Effector memory CD4-positive, alpha-beta T cell (primary cell): ENCODE measurements at regions not wholly inside any gene's neighbourhood (a gene's known extent, or its start where the extent isn't known, plus 50 kb on each side); places are given as distances from the start of the nearest gene placed in this dataset.

Experiments used
- DNase-seq, 3 donors: peaks; one replicate each; pipeline ENCODE4 v3.0.0-alpha.2; 2020
- H3K27ac ChIP-seq: 2 replicates; pipeline ENCODE4 v1.7.0; 2013; ENCODE audit warnings: mild to moderate bottlenecking, low read length, moderate library complexity; ENCODE audit not compliant: insufficient read depth, poor library complexity, severe bottlenecking
- H3K27me3 ChIP-seq: replicated peaks from 2 replicates; pipeline ENCODE4 v1.7.0; 2013; ENCODE audit warnings: mild to moderate bottlenecking, low read length; ENCODE audit not compliant: insufficient read depth, control insufficient read depth, poor library complexity, severe bottlenecking
- H3K36me3 ChIP-seq: 2 replicates; pipeline ENCODE4 v1.7.0; 2013; ENCODE audit warnings: mild to moderate bottlenecking, low read length, moderate library complexity; ENCODE audit not compliant: control insufficient read depth, insufficient read depth
- H3K4me1 ChIP-seq: 2 replicates; pipeline ENCODE4 v1.7.0; 2013; ENCODE audit warnings: low read length, mild to moderate bottlenecking; ENCODE audit not compliant: control insufficient read depth, insufficient read depth, poor library complexity, severe bottlenecking
- H3K4me3 ChIP-seq: 2 replicates; pipeline ENCODE4 v1.7.0; 2013; ENCODE audit warnings: low read length, low read depth, mild to moderate bottlenecking; ENCODE audit not compliant: insufficient read depth, poor library complexity, severe bottlenecking
- H3K9me3 ChIP-seq: 2 replicates; pipeline ENCODE4 v1.7.0; 2013; ENCODE audit warnings: mild to moderate bottlenecking, low read length, moderate library complexity; ENCODE audit not compliant: control insufficient read depth

GRCh38 chr12:18908191-18908590 lies 170.3 kb downstream of the CAPZA3 start:
- H3K4me3 ChIP-seq = no peak overlapping the region
- H3K27ac ChIP-seq = no peak overlapping the region
- no peaks in the 10 kb centered on the region for H3K9me3 ChIP-seq
- no peaks in the 10 kb centered on the region for H3K4me1 ChIP-seq
- DNase-seq = no peak
- no peaks in the 10 kb centered on the region for H3K27me3 ChIP-seq
- no peaks in the 10 kb centered on the region for H3K36me3 ChIP-seq

DNA sequence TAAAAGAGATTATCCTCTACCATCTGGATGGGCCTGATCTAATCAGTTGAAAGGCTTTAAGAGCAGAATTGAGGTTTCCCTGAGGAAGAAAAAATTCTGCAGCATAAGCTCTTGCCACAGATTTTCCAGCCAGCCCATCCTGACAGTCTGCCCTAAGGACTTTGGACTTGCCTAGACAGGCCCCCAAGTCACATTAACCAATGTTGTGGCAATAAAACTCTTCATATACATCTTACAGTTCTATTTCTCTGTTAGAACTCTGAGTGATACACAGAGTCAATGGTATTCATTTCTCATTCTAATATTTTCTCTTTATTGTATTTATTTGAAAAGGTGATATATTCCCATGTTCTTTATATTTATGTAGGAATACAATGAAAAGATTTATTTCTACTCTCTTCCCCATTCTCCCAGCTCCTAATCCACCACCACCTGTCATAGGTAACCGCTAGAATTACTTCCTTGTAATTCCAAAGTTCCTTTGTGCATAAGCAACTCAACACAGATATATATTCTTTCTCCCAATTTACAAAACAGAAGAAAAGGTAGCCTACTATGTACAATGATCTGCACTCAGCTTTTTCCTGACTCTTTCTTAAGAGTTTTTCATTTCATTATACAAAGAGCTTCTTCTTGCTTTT lies 182.1 kb downstream of the CAPZA3 start:
- no peaks in the 10 kb centered on the region for H3K4me1 ChIP-seq
- no peaks in the 10 kb centered on the region for H3K9me3 ChIP-seq
- H3K27ac ChIP-seq = no peak overlapping the region
- H3K4me3 ChIP-seq = no peak overlapping the region
- H3K27me3 ChIP-seq = no peaks in the 10 kb centered on the region
- no peak for DNase-seq
- H3K36me3 ChIP-seq = no peaks in the 10 kb centered on the region

GRCh38 chr12:18922851-18923250 lies 184.9 kb downstream of the CAPZA3 start:
- H3K27me3 ChIP-seq = no peaks in the 10 kb centered on the region
- no peaks in the 10 kb centered on the region for H3K4me1 ChIP-seq
- H3K27ac ChIP-seq = no peak overlapping the region
- H3K36me3 ChIP-seq = no peaks in the 10 kb centered on the region
- no peak for DNase-seq
- no peak overlapping the region for H3K4me3 ChIP-seq
- H3K9me3 ChIP-seq = no peaks in the 10 kb centered on the region

DNA sequence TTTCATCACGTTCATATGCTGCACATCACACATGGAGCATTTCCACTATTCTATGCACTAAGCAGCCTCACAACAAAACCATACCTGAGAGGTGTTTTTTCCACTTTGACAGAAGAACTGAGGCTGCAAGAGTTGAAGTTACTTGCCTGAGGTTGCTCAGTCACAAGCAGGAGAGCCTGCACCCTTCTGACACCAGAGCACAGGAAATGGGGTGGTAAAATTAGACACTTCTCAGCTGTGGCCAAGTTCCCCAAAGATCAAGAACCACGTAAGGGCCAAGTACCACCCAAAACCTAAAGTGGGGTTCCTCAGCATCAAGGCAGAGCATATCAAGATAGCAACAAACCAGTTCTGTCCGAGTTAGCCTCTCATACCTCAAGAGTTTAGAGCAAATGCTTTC lies 185.8 kb downstream of the CAPZA3 start:
- DNase-seq = no peak
- Histone ChIP-seq H3K36me3 (no peaks in the 10 kb centered on the region), H3K9me3 (no peaks in the 10 kb centered on the region), H3K4me3 (no peak overlapping the region), H3K27ac (no peak overlapping the region), H3K27me3 (no peaks in the 10 kb centered on the region), H3K4me1 (no peaks in the 10 kb centered on the region)

DNA sequence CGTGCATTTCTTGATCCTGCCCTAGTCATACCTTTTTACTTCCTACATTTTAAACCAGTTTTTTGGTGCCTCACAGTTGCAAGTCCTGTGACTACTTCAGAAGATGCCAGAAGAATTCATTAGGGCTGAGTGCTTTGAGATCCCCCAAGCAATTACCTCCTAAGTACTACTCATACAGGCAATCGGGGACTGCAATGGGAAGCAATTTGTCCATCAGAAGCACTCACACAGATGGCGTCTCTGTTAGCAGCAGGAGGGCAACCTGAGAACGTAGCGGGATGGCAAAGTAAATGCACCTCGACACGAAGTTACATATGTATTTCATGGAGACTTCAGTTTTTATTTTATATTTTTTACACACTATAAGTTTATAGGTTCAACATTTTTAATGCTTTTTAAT lies 188.3 kb downstream of the CAPZA3 start:
- Histone ChIP-seq H3K4me3 (no peak overlapping the region), H3K27me3 (no peaks in the 10 kb centered on the region), H3K27ac (no peak overlapping the region), H3K9me3 (no peaks in the 10 kb centered on the region), H3K4me1 (no peaks in the 10 kb centered on the region), H3K36me3 (no peaks in the 10 kb centered on the region)
- no peak for DNase-seq

DNA sequence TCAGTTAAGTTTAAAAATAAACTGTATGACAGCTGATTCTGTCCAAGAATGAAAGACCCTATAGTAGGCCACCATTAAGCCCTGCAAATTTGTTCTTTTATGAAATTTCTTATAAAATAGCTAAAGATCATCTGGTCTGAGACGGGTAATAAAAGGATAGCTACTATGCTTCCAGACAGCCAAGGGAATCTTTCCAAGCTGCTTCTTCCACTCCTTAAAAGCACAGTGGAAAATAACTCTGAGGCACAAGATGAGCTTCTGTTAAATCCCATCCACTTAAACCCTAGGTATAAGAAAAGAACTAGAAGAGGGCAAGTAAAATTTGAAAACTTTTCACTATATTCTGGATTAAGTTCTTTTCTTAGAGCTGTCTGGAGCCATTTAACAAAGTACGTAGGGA lies 194.3 kb downstream of the CAPZA3 start:
- no peak overlapping the region for H3K4me3 ChIP-seq
- H3K36me3 ChIP-seq = no peaks in the 10 kb centered on the region
- DNase-seq = no peak
- H3K9me3 ChIP-seq = no peaks in the 10 kb centered on the region
- no peaks in the 10 kb centered on the region for H3K27me3 ChIP-seq
- H3K4me1 ChIP-seq = no peaks in the 10 kb centered on the region
- no peak overlapping the region for H3K27ac ChIP-seq

GRCh38 chr12:18932715-18933114 lies 194.8 kb downstream of the CAPZA3 start:
- no peak overlapping the region for H3K4me3 ChIP-seq
- H3K27me3 ChIP-seq = no peaks in the 10 kb centered on the region
- H3K27ac ChIP-seq = no peak overlapping the region
- H3K9me3 ChIP-seq = no peaks in the 10 kb centered on the region
- H3K36me3 ChIP-seq = no peaks in the 10 kb centered on the region
- no peak for DNase-seq
- no peaks in the 10 kb centered on the region for H3K4me1 ChIP-seq

DNA sequence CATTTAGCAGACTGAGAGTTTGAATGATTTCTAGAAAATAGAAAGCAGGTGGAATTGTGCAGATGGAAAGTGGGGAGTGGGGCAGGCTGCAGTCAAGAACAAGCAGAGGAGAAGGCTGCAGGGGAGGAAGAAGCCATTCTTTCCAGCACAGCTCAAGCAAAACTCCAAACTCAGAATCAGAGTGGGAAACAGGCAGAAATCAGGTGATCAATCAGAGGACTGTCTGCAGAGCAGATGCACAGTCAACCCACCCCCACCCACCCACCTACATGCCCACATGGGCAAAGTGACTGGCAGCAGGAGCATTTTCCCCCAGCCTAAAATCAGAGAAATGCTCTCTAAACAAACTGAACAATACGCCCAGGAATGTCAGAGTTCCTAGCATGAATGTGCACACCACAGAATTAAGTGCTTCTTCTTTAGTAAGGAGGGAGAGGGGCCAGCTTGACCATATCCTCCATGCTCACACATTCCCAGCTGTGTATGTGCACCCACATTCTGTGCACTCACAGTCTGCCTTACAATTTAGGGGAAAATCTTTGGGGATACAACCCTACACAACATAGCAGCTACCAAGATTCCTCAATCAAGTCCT lies 194.1 kb upstream of the PLEKHA5 start:
- Histone ChIP-seq H3K27ac (no peak overlapping the region), H3K27me3 (no peaks in the 10 kb centered on the region), H3K4me3 (no peak overlapping the region), H3K36me3 (no peaks in the 10 kb centered on the region), H3K9me3 (no peaks in the 10 kb centered on the region), H3K4me1 (no peaks in the 10 kb centered on the region)
- no peak for DNase-seq

DNA sequence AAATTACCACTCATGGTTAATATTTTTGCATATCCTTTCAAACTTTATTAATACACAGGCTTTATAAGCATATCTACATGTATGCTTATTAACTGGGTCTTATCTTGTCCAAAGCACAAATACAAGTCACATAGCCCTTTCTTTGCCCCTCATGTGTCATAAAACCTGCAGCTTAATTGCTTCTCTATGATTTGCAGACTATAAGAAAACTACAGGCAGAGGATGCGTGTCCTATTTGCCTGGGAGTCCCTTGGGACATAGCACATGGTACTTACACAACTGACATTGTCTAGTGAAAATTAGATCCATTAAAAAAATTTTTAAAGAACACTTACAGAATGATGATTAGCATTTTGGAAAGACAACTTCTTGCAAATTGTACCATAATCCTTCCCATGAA lies 190.5 kb upstream of the PLEKHA5 start:
- no peaks in the 10 kb centered on the region for H3K27me3 ChIP-seq
- no peak for DNase-seq
- H3K36me3 ChIP-seq = no peaks in the 10 kb centered on the region
- no peaks in the 10 kb centered on the region for H3K4me1 ChIP-seq
- H3K27ac ChIP-seq = no peak overlapping the region
- no peak overlapping the region for H3K4me3 ChIP-seq
- no peaks in the 10 kb centered on the region for H3K9me3 ChIP-seq

DNA sequence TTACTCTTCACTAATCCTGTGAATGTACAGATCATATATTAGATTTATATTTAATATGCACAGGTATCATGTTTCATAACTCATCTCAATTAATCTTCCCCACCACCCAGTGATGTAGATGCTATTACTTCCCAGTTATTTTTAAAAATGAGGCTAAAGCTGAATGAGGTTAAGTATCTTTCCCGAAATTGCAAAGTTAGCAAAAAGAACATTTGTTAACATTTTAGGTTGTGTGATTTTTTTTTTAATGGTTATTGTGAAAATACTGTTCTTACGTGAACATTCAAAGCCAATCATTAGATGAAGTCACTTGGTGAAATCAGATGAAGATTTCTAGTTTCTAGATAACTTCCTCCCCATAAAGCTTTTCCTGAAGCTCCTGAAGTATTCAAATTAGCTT lies 186.9 kb upstream of the PLEKHA5 start:
- no peaks in the 10 kb centered on the region for H3K27me3 ChIP-seq
- H3K4me3 ChIP-seq = no peak overlapping the region
- no peaks in the 10 kb centered on the region for H3K36me3 ChIP-seq
- no peaks in the 10 kb centered on the region for H3K9me3 ChIP-seq
- H3K4me1 ChIP-seq = no peaks in the 10 kb centered on the region
- no peak overlapping the region for H3K27ac ChIP-seq
- no peak for DNase-seq
